B cell (primary cell): ENCODE measurements at regions not wholly inside any gene's neighbourhood (a gene's known extent, or its start where the extent isn't known, plus 50 kb on each side); places are given as distances from the start of the nearest gene placed in this dataset.

Experiments used
- ATAC-seq: fragments of 200-7000 bp; cut with Tn5 transposase; one replicate; pipeline ENCODE4 v1.10.0; 2021; ENCODE audit warnings: low read depth, mild to moderate bottlenecking, moderate number of reproducible peaks, moderate library complexity
- CTCF ChIA-PET: fragments of 350-600 bp; sonication (Branson Sonifier 250); formaldehyde crosslinking; loops from one replicate; lab custom pipeline; 2021; ENCODE audit warnings: antibody characterized with exemption, inconsistent platforms; lab: Charles Lee
- POLR2A ChIA-PET: fragments of 350-600 bp; sonication (Branson Sonifier 250); formaldehyde crosslinking; loops from one replicate; lab custom pipeline; 2021; ENCODE audit warnings: antibody characterized with exemption; lab: Charles Lee
- DNase-seq: peaks from one replicate; pipeline ENCODE4 v3.0.0; 2013
- H2AFZ ChIP-seq: 2 replicates; pipeline ENCODE4 v1.6.1; 2012; ENCODE audit warnings: mild to moderate bottlenecking, low read depth, low read length; ENCODE audit not compliant: insufficient read depth, poor library complexity, severe bottlenecking
- H3K27ac ChIP-seq, 2 donors: 1 replicate in 1 of 2; 2 replicates in 1 of 2; pipeline ENCODE4 v1.5.1; 2012 to 2013; ENCODE audit warnings: low read length in 2 of 2, mild to moderate bottlenecking in 2 of 2, moderate library complexity in 1 of 2
- H3K27me3 ChIP-seq, 4 experiments: fragments of 200-600 bp in 1 of 4; sonication (generic) in 1 of 4; replicated peaks in 1 of 4; 1 replicate in 2 of 4; 2 replicates in 2 of 4; pipeline versions ENCODE4 v1.6.1 to v1.7.0; 2013 to 2016; ENCODE audit warnings: low read length in 3 of 4, mild to moderate bottlenecking in 2 of 4, mixed read lengths in 1 of 4, moderate library complexity in 1 of 4; ENCODE audit not compliant: insufficient read depth in 4 of 4, control insufficient read depth in 3 of 4; ENCODE audit errors: control extremely low read depth in 1 of 4
- H3K36me3 ChIP-seq, 2 experiments: replicated peaks in 1 of 2; 1 replicate in 1 of 2; 2 replicates in 1 of 2; pipeline versions ENCODE4 v1.6.1 to v1.7.1; 2013; ENCODE audit warnings: low read length in 1 of 2; ENCODE audit not compliant: insufficient read depth in 2 of 2, control insufficient read depth in 1 of 2; ENCODE audit errors: control extremely low read depth in 1 of 2, extremely low read depth in 1 of 2
- H3K4me1 ChIP-seq, 2 donors: fragments of 200-600 bp in 1 of 2; sonication (generic) in 1 of 2; 1 replicate in 1 of 2; 2 replicates in 1 of 2; pipeline versions ENCODE4 v1.5.1 to v1.6.1; 2013 to 2017; ENCODE audit warnings: low read length in 2 of 2; ENCODE audit not compliant: control insufficient read depth in 2 of 2, insufficient read depth in 2 of 2
- H3K4me2 ChIP-seq: replicated peaks from 2 replicates; pipeline ENCODE3; 2012; ENCODE audit warnings: mild to moderate bottlenecking, low read depth, low read length; ENCODE audit not compliant: poor library complexity, severe bottlenecking
- H3K4me3 ChIP-seq, 5 experiments: fragments of 200-600 bp in 1 of 5; sonication (generic) in 1 of 5; 1 replicate in 3 of 5; 2 replicates in 2 of 5; pipeline versions ENCODE4 v1.5.1 to v1.7.0; 2011 to 2016; ENCODE audit warnings: low read length in 4 of 5, mild to moderate bottlenecking in 4 of 5, low read depth in 2 of 5, control low read depth in 1 of 5, moderate library complexity in 1 of 5; ENCODE audit not compliant: insufficient read depth in 1 of 5; ENCODE audit errors: control extremely low read depth in 1 of 5, extremely low read depth in 1 of 5
- H3K79me2 ChIP-seq: fragments of 200-600 bp; sonication (generic); one replicate; pipeline ENCODE4 v1.6.0; 2016; ENCODE audit warnings: low read length; ENCODE audit not compliant: control insufficient read depth, insufficient read depth
- H3K9ac ChIP-seq: fragments of 200-600 bp; sonication (generic); 2 replicates; pipeline ENCODE4 v1.6.1; 2017; ENCODE audit warnings: mild to moderate bottlenecking, low read length, moderate library complexity
- H3K9me3 ChIP-seq, 3 donors: one replicate each; pipeline versions ENCODE4 v1.6.1 to v1.7.1; 2013; ENCODE audit warnings: low read length in 2 of 3; ENCODE audit not compliant: control insufficient read depth in 2 of 3, insufficient read depth in 1 of 3; ENCODE audit errors: control extremely low read depth in 1 of 3
- H4K20me1 ChIP-seq: 2 replicates; pipeline ENCODE4 v1.6.0; 2012; ENCODE audit warnings: mild to moderate bottlenecking, low read length; ENCODE audit not compliant: insufficient read depth, control insufficient read depth, poor library complexity, severe bottlenecking
- H3K27ac Mint-ChIP-seq: one replicate; pipeline ENCODE4 v1.8.0; 2021; ENCODE audit warnings: mixed read lengths
- H3K27me3 Mint-ChIP-seq: one replicate; pipeline ENCODE4 v1.8.0; 2021; ENCODE audit warnings: mixed read lengths
- H3K4me1 Mint-ChIP-seq: one replicate; pipeline ENCODE4 v1.8.0; 2021; ENCODE audit warnings: mixed read lengths
- H3K4me3 Mint-ChIP-seq: one replicate; pipeline ENCODE4 v1.8.0; 2021; ENCODE audit warnings: mixed read lengths
- H3K9me3 Mint-ChIP-seq: one replicate; pipeline ENCODE4 v1.8.0; 2022; ENCODE audit warnings: mixed read lengths; ENCODE audit not compliant: insufficient read depth
- CTCF ChIP-seq: fragments of 200-600 bp; IDR thresholded peaks from one replicate; pipeline ENCODE4 v1.8.0; 2022; ENCODE audit warnings: antibody characterized with exemption, mild to moderate bottlenecking
- EZH2 ChIP-seq: IDR thresholded peaks from 2 replicates; pipeline ENCODE4 v1.6.1; 2012; ENCODE audit warnings: borderline replicate concordance, low read depth, mild to moderate bottlenecking, moderate library complexity, low read length; ENCODE audit not compliant: insufficient read depth, poor library complexity, severe bottlenecking
- WGBS: methylation state at CpG from one replicate; pipeline ENCODE4 v1.1.5; 2013; ENCODE audit warnings: missing lambda C conversion rate; ENCODE audit not compliant: insufficient coverage; 5-methylcytosine and 5-hydroxymethylcytosine counted together
- intact Hi-C: fragments of 100-400 bp; cut with micrococcal nuclease; formaldehyde crosslinking; loops from one replicate; pipeline ENCODE4 v1.10.0; 2022

DNA sequence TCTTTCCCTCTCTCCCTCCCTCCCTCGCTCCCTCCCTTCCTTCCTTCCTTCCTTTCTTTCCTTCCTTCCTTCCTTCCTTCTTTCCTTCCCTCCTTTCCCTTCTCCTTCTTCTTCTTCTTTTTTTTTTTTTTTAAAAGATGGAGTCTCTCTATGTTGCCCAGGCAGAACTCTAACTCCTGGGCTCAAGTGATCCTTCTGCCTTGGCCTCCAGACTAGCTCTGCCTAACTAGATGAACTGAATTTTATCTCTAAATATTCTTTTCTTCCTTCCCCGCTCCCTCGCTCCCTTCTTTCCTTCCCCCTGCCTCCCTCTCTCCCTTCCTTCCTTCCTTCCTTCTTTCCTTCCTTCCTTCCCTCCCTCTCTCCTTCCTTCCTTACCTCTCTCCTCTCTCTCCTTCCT, 170.5 kb upstream of the LHX5 start:
- Histone ChIP-seq H3K27me3 (peaks cover 0 to 7% (median 0%) of the 10 kb centered on the region in 4 experiments), H3K27ac (no peak overlapping the region), H4K20me1 (no peaks in the 10 kb centered on the region), H2AFZ (no peak overlapping the region), H3K79me2 (no peaks in the 10 kb centered on the region), H3K9me3 (no peaks in the 10 kb centered on the region), H3K4me2 (no peak overlapping the region), H3K9ac (no peak overlapping the region), H3K36me3 (no peaks in the 10 kb centered on the region), H3K4me1 (no peaks in the 10 kb centered on the region), H3K4me3 (no peak overlapping the region)
- H3K4me3 Mint-ChIP-seq, result no peak overlapping the region
- no peaks in the 10 kb centered on the region for H3K4me1 Mint-ChIP-seq
- ChIA-PET CTCF (no interaction called here), POLR2A (interaction anchor here (0.6 kb wide), 1 partner anchor 412 kb away, joined by 7 read pairs; no protein-coding TSS in a partner anchor)
- WGBS, result 88% methylated on average over 2 of the region's 3 CpGs
- no peak overlapping the region for H3K27ac Mint-ChIP-seq
- ATAC-seq (no peak), DNase-seq (no peak)
- TF ChIP-seq EZH2 (no peak), CTCF (no peak)
- peaks cover 54% of the 10 kb centered on the region for H3K27me3 Mint-ChIP-seq
- intact Hi-C loops, result no loop called here
- H3K9me3 Mint-ChIP-seq, result no peaks in the 10 kb centered on the region

DNA sequence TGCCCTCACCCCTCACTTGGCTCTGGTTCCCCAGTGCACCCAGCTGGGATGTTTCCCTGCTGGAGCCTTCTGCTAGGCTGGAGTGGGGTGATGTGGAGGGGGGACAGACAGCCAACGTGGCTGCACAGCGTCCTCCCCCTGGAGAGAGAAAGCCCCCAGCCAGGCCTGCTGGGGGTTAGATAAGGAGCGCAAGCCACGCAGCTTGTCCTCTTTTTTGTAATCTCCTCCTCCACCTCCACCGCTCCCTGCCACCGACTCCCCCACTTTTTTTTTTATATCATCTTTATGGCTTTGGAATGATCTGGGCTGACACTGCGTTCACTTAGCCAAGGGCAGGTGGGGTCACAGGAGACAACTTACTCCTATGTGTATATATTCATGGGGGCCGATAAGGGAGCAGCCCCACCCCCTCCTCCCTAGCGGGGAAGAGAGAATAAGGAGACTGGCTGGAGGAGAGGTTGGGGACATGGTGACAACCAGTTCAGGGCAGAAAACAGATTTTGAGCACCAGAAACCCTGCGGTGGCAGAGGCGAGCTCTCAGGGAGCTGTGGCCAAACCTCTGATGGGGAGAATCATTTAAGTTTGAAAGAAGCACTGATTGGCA, 169.9 kb upstream of the LHX5 start:
- Histone ChIP-seq H2AFZ (no peak overlapping the region), H3K27me3 (peaks cover 0 to 7% (median 0%) of the 10 kb centered on the region in 4 experiments), H3K4me3 (no peak overlapping the region), H3K36me3 (no peaks in the 10 kb centered on the region), H3K79me2 (no peaks in the 10 kb centered on the region), H3K4me2 (no peak overlapping the region), H3K27ac (no peak overlapping the region), H3K4me1 (no peaks in the 10 kb centered on the region), H3K9me3 (no peaks in the 10 kb centered on the region), H4K20me1 (no peaks in the 10 kb centered on the region), H3K9ac (no peak overlapping the region)
- Mint-ChIP-seq H3K9me3 (no peaks in the 10 kb centered on the region), H3K27me3 (peaks cover 47% of the 10 kb centered on the region), H3K4me1 (no peaks in the 10 kb centered on the region), H3K27ac (no peak overlapping the region), H3K4me3 (no peak overlapping the region)
- CTCF ChIA-PET, result no interaction called here
- DNase-seq, result no peak
- intact Hi-C loops, result no loop called here
- no peak for ATAC-seq
- POLR2A ChIA-PET, result no interaction called here
- WGBS, result 33% methylated on average over 1 of the region's 11 CpGs
- TF ChIP-seq CTCF (no peak), EZH2 (no peak)
